ENCODE measurements at regions not wholly inside any gene's neighbourhood (a gene's known extent, or its start where the extent isn't known, plus 50 kb on each side); places are given as distances from the start of the nearest gene placed in this dataset.
"Not testable (repeated sequence)": the region's sequence is repeated elsewhere in the genome, so short reads cannot be mapped to it uniquely, and the experiment has no call there.

- in situ Hi-C loops (cut with HindIII; ENCODE audit: low sequenced_read_pairs), result no loop called here
- no peak overlapping the region for H3K4me3 ChIP-seq (ENCODE audit: low read depth, low read length)
- TF ChIP-seq, protein P1, sequence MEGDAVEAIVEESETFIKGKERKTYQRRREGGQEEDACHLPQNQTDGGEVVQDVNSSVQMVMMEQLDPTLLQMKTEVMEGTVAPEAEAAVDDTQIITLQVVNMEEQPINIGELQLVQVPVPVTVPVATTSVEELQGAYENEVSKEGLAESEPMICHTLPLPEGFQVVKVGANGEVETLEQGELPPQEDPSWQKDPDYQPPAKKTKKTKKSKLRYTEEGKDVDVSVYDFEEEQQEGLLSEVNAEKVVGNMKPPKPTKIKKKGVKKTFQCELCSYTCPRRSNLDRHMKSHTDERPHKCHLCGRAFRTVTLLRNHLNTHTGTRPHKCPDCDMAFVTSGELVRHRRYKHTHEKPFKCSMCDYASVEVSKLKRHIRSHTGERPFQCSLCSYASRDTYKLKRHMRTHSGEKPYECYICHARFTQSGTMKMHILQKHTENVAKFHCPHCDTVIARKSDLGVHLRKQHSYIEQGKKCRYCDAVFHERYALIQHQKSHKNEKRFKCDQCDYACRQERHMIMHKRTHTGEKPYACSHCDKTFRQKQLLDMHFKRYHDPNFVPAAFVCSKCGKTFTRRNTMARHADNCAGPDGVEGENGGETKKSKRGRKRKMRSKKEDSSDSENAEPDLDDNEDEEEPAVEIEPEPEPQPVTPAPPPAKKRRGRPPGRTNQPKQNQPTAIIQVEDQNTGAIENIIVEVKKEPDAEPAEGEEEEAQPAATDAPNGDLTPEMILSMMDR (IDR thresholded peaks at IDR 0.05; ENCODE audit: low read depth, low read length), result no peak
- DNase-seq (ENCODE audit: low read depth, low spot score), result no peak
These were observed 103.8 kb upstream of the CXCL13 start for GRCh38 chr4:77501851-77502250.

- DNase-seq (ENCODE audit: low read depth, low spot score), result no peak
- no peak overlapping the region for H3K4me3 ChIP-seq (ENCODE audit: low read depth, low read length)
- TF ChIP-seq, protein P1 (IDR thresholded peaks at IDR 0.05; ENCODE audit: low read depth, low read length), result no peak
- in situ Hi-C loops (cut with HindIII; ENCODE audit: low sequenced_read_pairs), result no loop called here
These were observed 101.2 kb upstream of the CXCL13 start for GRCh38 chr4:77504407-77504806.

DNA sequence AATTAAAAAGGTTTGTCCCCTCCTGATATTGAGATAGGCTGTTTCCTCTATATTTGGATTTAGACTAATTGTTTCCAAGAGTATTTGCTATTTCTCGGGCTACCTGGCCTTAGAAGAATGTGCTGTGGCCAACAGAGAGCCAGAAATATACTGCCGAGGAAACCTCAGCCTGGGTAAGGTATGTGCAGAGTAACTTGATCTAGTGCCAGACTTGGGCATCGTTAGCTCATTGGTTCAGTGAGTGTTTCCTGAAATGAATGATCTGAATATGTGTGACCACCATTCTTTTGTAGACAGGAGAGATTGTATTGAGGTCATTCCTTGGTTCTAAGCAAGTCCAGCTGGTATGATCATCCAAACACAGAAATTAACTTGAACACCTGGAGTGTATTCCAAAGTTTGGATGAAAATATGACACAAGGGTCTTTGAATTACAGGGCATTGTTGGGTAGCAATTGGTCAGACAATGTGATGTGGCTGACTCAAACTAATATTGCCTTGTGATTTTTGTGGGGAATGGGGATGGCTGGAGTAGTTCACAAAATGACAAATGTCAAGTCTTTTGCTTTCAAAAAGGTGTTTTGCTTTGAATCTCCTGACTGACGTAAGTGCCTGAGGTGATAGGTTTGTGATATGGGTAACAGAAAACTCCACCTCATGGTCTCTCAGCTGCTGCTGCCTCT, 100.2 kb upstream of the CXCL13 start:
- no peak for DNase-seq (ENCODE audit: low read depth, low spot score)
- no peak overlapping the region for H3K4me3 ChIP-seq (ENCODE audit: low read depth, low read length)
- TF ChIP-seq, protein P1 (IDR thresholded peaks at IDR 0.05; ENCODE audit: low read depth, low read length), result no peak
- in situ Hi-C loops (cut with HindIII; ENCODE audit: low sequenced_read_pairs), result no loop called here

GRCh38 chr4:77505958-77506319, 99.7 kb upstream of the CXCL13 start:
- in situ Hi-C loops (cut with HindIII; ENCODE audit: low sequenced_read_pairs), result no loop called here
- H3K4me3 ChIP-seq (ENCODE audit: low read depth, low read length), result no peak overlapping the region
- DNase-seq (ENCODE audit: low read depth, low spot score), result no peak
- TF ChIP-seq, protein P1 (IDR thresholded peaks at IDR 0.05; ENCODE audit: low read depth, low read length), result no peak

GRCh38 chr4:77510367-77510766, 95.3 kb upstream of the CXCL13 start:
- TF ChIP-seq, protein P1 (IDR thresholded peaks at IDR 0.05; ENCODE audit: low read depth, low read length), result no peak
- in situ Hi-C loops (cut with HindIII; ENCODE audit: low sequenced_read_pairs), result no loop called here
- no peak overlapping the region for H3K4me3 ChIP-seq (ENCODE audit: low read depth, low read length)
- DNase-seq (ENCODE audit: low read depth, low spot score), result no peak

- TF ChIP-seq, protein P1 (IDR thresholded peaks at IDR 0.05; ENCODE audit: low read depth, low read length), result no peak
- in situ Hi-C loops (cut with HindIII; ENCODE audit: low sequenced_read_pairs), result no loop called here
- no peak overlapping the region for H3K4me3 ChIP-seq (ENCODE audit: low read depth, low read length)
- no peak for DNase-seq (ENCODE audit: low read depth, low spot score)
These were observed 80.1 kb upstream of the CXCL13 start for GRCh38 chr4:77525538-77525937.

- in situ Hi-C loops (cut with HindIII; ENCODE audit: low sequenced_read_pairs); H3K4me3 ChIP-seq (ENCODE audit: low read depth, low read length); DNase-seq (ENCODE audit: low read depth, low spot score): not testable (repeated sequence)
These were observed 77.7 kb upstream of the CXCL13 start for GRCh38 chr4:77527900-77528299.
